HG03342 (cell line): ENCODE measurements at regions not wholly inside any gene's neighbourhood (a gene's known extent, or its start where the extent isn't known, plus 50 kb on each side); places are given as distances from the start of the nearest gene placed in this dataset.

Experiments
- ATAC-seq: cut with Tn5 transposase; IDR thresholded peaks from one replicate; pipeline ENCODE4 v1.9.1; 2021; ENCODE audit warnings: mild to moderate bottlenecking, moderate library complexity; ENCODE audit not compliant: unreplicated experiment

GRCh38 chr9:687994-688393 lies 153.5 kb upstream of the DMRT1 start:
- ATAC-seq = no peak

DNA sequence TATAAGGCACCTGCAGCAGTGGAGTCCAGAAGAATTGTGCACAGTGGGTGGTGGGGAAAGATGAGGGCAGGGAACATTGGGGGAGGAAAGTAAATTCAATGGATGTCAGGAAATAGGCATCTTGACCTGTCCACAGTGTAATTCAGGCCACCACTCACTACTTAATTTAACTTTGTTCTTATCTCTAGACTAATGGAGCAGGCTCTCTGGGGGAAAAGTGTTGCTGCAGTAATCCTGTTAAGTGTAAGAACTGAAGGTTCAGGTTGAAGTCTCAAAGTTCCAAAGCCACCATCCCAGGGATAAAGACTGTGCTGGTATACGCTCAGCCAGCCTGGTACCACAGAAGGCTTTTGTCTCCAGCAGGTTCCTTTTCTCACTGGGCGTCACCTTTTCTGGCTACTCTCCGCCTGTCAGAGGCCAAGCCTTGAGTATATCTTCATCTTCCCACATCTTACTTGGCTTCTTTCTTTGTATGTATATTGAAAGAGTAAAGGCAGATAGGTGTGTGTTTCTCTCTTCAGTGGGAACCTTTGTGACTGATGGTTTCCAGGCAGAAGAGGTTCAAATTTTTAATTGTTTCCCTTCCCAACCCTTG lies 150.9 kb upstream of the DMRT1 start:
- no peak for ATAC-seq

GRCh38 chr9:691825-692400 lies 149.6 kb upstream of the DMRT1 start:
- no peak for ATAC-seq

GRCh38 chr9:692636-693129 lies 148.8 kb upstream of the DMRT1 start:
- ATAC-seq = no peak

- ATAC-seq = no peak
These were observed 148.1 kb upstream of the DMRT1 start for GRCh38 chr9:693201-694091.

- ATAC-seq = no peak
These were observed 147.4 kb upstream of the DMRT1 start for GRCh38 chr9:694092-694402.

GRCh38 chr9:694403-695154 lies 146.9 kb upstream of the DMRT1 start:
- no peak for ATAC-seq

GRCh38 chr9:695252-695651 lies 146.2 kb upstream of the DMRT1 start:
- no peak for ATAC-seq

- ATAC-seq = no peak
These were observed 144.9 kb upstream of the DMRT1 start for GRCh38 chr9:696332-697323.

DNA sequence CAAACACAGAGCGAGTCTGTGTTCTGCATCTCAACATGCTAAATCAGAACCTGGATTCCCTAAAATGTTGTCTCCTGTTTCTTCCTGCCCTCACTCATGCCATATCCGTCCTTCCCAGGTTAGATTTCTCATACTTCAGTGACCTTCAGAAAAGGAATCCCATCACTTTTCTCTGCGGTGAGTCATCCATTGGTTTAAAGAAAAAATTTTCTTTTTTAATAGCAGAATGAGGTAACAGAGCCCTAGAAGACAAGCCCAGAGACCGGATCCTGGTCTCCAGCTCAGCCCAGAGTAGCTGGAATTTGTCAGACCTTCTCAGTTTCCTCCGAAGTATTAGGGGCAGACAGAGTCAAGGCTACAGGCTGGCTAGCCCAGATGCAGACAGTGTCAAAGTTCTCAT lies 143.2 kb upstream of the DMRT1 start:
- no peak for ATAC-seq

DNA sequence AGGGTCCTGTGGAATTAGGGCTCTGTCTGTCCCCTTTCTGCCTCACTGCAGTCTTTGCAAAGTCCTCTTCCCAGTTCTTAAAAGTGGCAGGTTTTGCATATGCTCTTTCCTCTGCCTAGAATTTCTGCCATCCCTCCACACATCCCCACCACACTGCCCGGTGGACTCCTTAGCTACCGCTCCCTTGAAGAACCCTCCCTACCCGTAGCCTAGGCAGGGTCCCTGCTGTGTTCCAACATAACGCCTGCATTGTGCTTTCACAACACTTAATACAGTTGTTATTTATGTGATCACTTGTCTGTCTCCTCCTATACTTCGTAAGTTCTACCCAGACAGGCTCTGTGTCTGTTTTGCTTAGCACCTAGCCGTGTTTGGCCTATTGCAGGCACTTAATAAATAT lies 142.5 kb upstream of the DMRT1 start:
- no peak for ATAC-seq

DNA sequence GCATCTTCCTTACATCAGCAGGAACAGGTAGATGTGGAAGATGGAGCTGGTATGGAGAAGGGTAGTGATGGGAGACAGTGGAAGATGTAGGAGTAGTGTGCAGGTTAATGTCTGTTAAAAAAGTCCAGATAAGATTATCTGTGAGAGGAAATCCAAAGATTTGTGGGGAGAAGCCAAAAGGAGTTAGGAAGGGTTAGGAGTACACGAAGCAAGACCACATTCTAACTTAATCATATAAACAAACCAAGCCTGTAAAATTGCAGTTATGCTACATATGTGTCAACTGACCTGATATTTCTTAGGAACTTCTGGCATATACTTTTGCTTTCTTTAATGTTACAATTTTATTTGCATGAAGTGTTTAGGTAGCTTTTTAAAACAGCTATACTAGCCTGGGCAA lies 142.1 kb upstream of the DMRT1 start:
- no peak for ATAC-seq

- no peak for ATAC-seq
These were observed 140.9 kb upstream of the DMRT1 start for GRCh38 chr9:700365-701282.

- no peak for ATAC-seq
These were observed 138.1 kb upstream of the DMRT1 start for GRCh38 chr9:703392-703791.

DNA sequence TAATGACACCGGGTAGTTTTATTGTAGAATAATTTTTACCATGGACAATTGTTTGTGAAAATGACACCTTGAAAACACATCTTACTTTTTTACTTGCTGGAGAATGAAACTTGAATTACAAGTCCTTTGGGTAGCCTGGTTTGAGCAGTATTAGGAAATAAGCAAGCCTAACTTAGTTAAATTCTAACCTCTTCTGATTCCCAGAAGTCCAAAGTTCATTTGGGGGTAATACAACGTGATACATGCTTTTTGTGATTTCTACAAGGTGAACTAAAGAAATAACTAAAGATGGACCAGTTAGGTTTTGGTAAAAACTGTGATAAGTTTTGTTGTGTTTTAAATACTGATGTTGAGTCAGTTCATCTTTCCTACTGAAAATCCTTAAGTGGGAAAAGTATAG lies 135.4 kb upstream of the DMRT1 start:
- ATAC-seq = no peak

DNA sequence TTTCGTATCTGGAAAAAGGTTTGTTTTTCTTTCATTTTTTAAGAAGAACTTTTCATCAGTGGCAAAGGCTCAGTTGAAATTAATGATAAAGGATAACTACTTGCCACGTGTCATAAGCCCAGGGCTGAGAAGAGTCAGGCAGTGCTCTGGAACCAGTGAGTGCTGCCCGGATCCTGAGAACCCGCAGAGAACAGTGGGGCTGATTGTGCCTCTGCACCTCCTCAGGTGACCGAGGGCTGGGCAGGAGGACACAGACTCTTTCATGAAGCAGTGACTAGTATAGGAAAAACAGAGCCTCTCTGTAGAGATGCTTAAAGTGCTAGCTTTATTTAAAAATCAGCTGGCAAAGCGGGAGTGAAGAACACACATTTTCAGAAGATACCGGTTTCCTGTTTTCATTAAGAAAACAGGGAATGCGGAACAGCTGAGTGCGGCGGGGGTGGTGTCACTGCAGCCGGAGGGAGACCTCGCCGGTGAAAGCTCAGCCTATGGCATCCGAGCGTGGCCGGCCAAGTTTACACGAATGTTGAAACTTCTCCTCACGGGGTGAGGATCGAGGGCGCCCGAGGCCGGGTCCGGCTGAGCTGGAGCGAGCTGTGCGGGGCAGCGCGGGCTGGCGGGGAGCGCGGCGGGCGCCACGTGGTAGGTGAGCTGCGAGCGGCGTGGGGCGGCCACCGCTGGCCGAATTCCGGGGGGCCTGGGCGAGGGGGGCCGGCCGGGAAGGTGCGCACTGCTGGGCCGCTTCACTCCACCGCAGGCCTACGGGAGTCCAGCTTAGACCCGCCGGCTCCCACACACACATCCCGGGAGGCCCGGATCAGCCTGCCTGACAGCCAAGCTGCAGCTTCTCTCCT lies 134.7 kb upstream of the DMRT1 start:
- no peak for ATAC-seq

- ATAC-seq = no peak
These were observed 133.3 kb upstream of the DMRT1 start for GRCh38 chr9:708182-708550.
